IPS DF 4.7 (cell line): ENCODE measurements at regions not wholly inside any gene's neighbourhood (a gene's known extent, or its start where the extent isn't known, plus 50 kb on each side); places are given as distances from the start of the nearest gene placed in this dataset.
A peak's percentile ranks its signal among the peaks of the same experiment; 100 is the strongest.

Experiments
- DNase-seq: peaks from one replicate; pipeline ENCODE4 v3.0.0-alpha.2; 2013; ENCODE audit warnings: low spot score; ENCODE audit errors: extremely low read depth

DNA sequence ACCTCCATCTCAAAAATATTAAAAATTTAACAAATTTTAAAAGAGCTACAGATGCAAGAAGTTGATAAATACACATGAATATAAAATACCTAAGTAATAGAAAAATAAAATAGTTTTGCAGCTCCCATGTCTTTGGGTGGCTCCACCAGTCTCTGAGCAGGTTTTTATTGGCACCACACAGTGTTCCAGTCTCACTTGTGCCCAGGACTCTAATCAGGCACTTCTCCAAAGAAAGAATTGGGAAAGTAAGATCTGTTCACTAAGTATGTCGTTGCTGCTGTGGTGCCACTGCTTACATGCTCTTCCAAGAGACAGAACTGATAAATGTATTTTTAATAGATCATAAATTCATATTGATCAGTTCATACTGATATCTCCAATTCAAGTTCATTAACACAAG lies 92.5 kb upstream of the ABI3BP start:
- DNase-seq = no peak

- DNase-seq = no peak
Measured at GRCh38 chr3:101084404-101084803, 91.2 kb upstream of the ABI3BP start.

GRCh38 chr3:101081999-101082398 lies 88.8 kb upstream of the ABI3BP start:
- no peak for DNase-seq

GRCh38 chr3:101081446-101081845 lies 88.2 kb upstream of the ABI3BP start:
- DNase-seq = no peak

DNA sequence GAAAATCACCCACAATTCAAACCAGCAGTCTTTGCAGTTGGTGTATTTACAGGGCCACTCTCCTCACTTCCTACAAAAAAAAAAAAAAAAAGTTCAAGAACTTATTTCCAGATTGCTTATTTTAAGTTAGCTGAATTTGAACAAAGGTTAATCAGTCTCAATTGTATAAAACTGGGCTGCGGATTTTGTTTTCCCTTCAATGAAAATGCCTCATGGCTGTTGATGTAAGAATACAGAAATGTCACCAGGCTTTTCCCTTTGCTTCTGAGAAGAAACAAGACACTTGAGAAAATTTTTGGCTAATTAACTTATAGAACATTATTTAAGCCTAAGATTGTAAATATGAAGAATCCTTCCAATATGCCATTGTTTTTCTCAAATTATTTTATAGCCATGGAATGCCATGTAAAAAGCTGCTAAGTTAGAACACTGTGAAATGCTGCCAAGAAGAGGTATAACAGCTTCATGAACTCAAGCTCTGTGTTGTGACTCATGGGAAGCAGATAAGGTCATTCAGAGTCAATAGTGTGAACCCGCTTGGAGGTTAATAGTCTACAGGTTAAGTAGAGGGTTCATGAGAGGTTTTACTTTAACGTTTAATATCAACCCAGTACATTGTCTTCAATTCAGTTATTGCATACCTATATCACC lies 84.3 kb upstream of the ABI3BP start:
- DNase-seq = no peak

- DNase-seq = no peak
Measured at GRCh38 chr3:101074518-101074917, 81.3 kb upstream of the ABI3BP start.

- DNase-seq = no peak
Measured at GRCh38 chr3:101072300-101072699, 79.1 kb upstream of the ABI3BP start.

- DNase-seq = no peak
Measured at GRCh38 chr3:101070799-101071121, 77.5 kb upstream of the ABI3BP start.

GRCh38 chr3:101069901-101070798 lies 76.9 kb upstream of the ABI3BP start:
- DNase-seq = peak; percentile 53

- DNase-seq = no peak
Measured at GRCh38 chr3:101068876-101069606, 75.8 kb upstream of the ABI3BP start.

- no peak for DNase-seq
Measured at GRCh38 chr3:101066711-101067129, 73.5 kb upstream of the ABI3BP start.

DNA sequence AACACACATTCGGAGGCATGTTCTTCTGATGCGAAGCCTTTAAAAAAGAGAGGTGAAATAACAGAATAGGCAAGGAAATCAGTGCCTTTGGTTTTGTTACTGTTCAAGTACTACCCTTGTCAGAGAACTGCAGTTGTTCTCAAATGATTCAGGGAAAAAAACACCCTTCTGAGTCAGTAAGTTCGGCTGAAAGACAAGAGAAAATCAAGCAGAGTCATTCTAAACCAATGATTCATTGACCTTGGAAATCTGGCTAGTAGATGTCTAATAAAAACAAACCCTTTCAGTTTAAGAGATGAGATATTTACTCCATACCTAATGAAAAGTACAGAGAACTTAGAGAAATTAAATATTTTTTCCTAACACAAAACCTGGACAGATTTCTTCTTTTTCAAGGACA lies 72.7 kb upstream of the ABI3BP start:
- DNase-seq = no peak

DNA sequence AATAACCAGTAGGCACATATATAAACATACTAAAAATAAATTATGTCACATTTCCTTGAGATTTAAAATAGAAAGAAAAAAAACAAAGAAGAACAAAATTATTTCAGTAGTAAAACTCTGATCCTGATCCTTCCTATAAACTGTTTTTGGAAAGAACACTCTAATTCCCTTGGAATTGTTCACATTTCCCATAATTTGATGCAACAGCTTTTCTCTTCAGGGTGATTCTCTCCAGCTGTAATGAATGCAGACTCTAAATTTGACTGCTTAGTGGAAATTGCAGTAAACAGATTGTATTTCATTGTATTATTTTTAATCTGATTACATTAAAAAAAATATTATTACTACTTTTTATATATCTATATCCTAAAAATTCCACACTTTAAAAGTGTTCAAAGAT lies 70.2 kb upstream of the ABI3BP start:
- DNase-seq = no peak

DNA sequence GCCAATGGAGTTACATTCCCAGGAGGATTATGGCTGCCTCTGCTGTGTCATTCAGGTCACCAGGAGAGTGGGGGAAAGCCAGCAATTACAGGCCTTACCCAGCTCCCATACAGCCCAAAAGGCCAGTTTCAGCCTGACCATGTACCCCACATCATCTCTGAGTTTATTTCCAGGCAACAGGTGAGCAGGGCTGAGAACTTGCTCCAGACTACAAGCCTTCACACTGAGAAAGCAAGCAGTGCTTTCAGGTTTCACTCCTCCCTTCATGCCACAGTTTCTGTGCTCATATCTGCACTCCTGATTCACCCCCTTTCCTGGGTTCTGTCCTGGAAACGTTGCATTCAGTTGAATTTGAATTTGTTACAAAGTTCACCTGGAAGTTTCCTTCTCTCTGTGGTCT lies 68.1 kb upstream of the ABI3BP start:
- DNase-seq = no peak

- DNase-seq = no peak
Measured at GRCh38 chr3:101050866-101051265, 57.6 kb upstream of the ABI3BP start.

DNA sequence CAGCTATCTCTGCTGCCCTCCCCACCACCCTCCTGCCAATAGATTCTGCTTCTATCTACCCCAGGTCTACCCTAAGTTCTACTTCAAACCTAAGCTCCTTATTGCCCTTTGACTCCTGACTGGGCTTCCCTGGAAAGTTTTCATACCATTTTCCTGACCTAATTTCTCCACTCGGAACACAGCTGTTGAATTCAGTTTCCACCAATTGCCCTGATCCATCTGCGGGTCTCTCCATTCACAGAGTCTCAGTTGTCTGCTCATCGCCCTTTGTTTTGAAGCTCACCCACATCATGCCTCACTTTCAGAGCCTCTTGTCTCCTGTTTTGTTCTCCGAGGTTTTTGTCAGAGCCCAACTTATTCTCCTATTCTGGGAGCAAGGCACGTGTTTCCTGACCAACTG lies 56.8 kb upstream of the ABI3BP start:
- no peak for DNase-seq

- DNase-seq = no peak
Measured at GRCh38 chr3:101049532-101049931, 56.3 kb upstream of the ABI3BP start.

DNA sequence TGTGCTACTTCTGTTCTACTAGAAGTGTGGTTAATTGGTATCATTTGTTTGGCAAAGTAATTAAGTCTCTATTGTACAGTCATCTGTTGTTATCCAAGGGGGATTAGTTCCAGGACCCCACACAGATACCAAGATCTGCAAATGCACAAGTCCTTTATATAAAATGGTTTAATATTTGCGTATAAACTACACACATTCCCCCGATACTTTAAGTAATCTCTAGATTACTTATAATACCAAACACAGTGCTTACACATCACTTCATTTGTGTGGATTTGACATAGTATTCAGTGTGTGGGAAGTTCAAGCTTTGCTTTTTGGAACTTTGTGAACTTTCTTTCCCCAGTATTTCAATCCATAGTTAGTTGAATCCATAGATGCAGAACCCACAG lies 50.5 kb upstream of the ABI3BP start:
- no peak for DNase-seq

- no peak for DNase-seq
Measured at GRCh38 chr3:101042996-101043686, 49.9 kb upstream of the ABI3BP start.
